Epithelial cell of proximal tubule (primary cell): ENCODE measurements at regions not wholly inside any gene's neighbourhood (a gene's known extent, or its start where the extent isn't known, plus 50 kb on each side); places are given as distances from the start of the nearest gene placed in this dataset.
"Not testable (repeated sequence)": the region's sequence is repeated elsewhere in the genome, so short reads cannot be mapped to it uniquely, and the experiment has no call there.

ENCODE experiments used
- DNase-seq: peaks from one replicate; pipeline ENCODE4 v3.0.0-alpha.2; 2011; ENCODE audit warnings: low read depth
- H3K4me3 ChIP-seq: 2 replicates; pipeline ENCODE4 v1.5.1; 2011; ENCODE audit warnings: low read depth, mild to moderate bottlenecking, low read length
- CTCF ChIP-seq: conservative IDR thresholded peaks from 2 replicates; pipeline ENCODE4 v1.5.1; 2012; ENCODE audit warnings: low read depth, mild to moderate bottlenecking, low read length

GRCh38 chr10:29810816-29811215 is 176.0 kb upstream of the SVIL start:
- no peak for DNase-seq
- TF ChIP-seq CTCF: no peak
- H3K4me3 ChIP-seq: no peak overlapping the region

GRCh38 chr10:29810231-29810630 is 175.5 kb upstream of the SVIL start:
- H3K4me3 ChIP-seq, DNase-seq: not testable (repeated sequence)

- no peak overlapping the region for H3K4me3 ChIP-seq
- no peak for TF ChIP-seq CTCF
- no peak for DNase-seq
These were observed 174.6 kb upstream of the SVIL start for GRCh38 chr10:29809383-29809782.

- no peak for DNase-seq
- no peak overlapping the region for H3K4me3 ChIP-seq
- TF ChIP-seq CTCF: no peak
These were observed 172.5 kb upstream of the SVIL start for GRCh38 chr10:29807163-29807806.

- no peak overlapping the region for H3K4me3 ChIP-seq
- no peak for DNase-seq
- TF ChIP-seq CTCF: no peak
These were observed 171.6 kb upstream of the SVIL start for GRCh38 chr10:29806350-29806788.

- TF ChIP-seq CTCF: no peak
- no peak overlapping the region for H3K4me3 ChIP-seq
- DNase-seq: no peak
These were observed 170.5 kb upstream of the SVIL start for GRCh38 chr10:29805134-29805723.

- H3K4me3 ChIP-seq: no peak overlapping the region
- DNase-seq: peak; percentile 93
- no peak for TF ChIP-seq CTCF
These were observed 169.5 kb upstream of the SVIL start for GRCh38 chr10:29804025-29804852.
